ENCODE measurements at regions not wholly inside any gene's neighbourhood (a gene's known extent, or its start where the extent isn't known, plus 50 kb on each side); places are given as distances from the start of the nearest gene placed in this dataset.

DNA sequence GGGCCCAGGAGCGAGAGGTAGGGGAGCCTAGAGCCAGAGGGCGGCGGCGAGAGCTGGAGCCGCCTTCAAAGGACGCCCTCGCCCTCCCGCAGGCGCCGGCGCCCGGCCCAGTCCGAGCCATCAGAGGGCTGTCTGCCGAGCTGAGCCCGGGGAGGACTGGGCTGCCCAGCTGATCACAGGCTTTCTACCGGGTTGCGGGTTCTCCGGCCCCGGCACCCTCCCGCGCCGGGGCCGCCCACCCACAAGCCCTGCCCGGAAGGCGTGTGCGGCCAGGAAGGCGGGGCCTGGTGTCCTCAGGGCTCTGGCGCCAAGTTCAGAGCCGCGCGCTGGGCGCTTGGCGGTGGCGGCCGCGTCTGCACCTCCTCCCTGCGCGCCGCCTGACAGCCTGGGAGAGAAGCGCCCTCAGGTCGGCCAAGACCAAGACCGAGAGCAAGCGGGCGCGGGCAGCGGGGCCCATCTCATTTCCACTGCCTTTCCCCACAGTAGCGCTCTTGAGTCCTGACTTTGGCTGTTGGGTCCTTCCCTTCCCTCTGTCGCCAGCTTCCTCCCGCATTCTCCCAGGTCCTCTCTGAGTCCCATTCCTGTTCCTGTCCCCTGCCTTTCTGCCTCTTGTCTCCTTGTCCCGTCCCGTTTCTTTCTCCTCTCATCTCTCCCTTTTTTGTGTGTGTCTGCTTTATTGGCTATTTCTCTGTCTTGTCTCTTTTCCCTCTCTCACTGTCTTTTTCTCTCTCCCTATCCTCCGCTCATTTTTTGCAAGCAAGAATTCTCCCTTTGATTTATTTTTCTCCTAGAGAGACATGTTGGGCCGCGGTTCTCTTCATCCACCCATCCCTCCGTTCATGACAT lies 60.6 kb upstream of the MSMB start (continued):
- TF ChIP-seq, protein P1, sequence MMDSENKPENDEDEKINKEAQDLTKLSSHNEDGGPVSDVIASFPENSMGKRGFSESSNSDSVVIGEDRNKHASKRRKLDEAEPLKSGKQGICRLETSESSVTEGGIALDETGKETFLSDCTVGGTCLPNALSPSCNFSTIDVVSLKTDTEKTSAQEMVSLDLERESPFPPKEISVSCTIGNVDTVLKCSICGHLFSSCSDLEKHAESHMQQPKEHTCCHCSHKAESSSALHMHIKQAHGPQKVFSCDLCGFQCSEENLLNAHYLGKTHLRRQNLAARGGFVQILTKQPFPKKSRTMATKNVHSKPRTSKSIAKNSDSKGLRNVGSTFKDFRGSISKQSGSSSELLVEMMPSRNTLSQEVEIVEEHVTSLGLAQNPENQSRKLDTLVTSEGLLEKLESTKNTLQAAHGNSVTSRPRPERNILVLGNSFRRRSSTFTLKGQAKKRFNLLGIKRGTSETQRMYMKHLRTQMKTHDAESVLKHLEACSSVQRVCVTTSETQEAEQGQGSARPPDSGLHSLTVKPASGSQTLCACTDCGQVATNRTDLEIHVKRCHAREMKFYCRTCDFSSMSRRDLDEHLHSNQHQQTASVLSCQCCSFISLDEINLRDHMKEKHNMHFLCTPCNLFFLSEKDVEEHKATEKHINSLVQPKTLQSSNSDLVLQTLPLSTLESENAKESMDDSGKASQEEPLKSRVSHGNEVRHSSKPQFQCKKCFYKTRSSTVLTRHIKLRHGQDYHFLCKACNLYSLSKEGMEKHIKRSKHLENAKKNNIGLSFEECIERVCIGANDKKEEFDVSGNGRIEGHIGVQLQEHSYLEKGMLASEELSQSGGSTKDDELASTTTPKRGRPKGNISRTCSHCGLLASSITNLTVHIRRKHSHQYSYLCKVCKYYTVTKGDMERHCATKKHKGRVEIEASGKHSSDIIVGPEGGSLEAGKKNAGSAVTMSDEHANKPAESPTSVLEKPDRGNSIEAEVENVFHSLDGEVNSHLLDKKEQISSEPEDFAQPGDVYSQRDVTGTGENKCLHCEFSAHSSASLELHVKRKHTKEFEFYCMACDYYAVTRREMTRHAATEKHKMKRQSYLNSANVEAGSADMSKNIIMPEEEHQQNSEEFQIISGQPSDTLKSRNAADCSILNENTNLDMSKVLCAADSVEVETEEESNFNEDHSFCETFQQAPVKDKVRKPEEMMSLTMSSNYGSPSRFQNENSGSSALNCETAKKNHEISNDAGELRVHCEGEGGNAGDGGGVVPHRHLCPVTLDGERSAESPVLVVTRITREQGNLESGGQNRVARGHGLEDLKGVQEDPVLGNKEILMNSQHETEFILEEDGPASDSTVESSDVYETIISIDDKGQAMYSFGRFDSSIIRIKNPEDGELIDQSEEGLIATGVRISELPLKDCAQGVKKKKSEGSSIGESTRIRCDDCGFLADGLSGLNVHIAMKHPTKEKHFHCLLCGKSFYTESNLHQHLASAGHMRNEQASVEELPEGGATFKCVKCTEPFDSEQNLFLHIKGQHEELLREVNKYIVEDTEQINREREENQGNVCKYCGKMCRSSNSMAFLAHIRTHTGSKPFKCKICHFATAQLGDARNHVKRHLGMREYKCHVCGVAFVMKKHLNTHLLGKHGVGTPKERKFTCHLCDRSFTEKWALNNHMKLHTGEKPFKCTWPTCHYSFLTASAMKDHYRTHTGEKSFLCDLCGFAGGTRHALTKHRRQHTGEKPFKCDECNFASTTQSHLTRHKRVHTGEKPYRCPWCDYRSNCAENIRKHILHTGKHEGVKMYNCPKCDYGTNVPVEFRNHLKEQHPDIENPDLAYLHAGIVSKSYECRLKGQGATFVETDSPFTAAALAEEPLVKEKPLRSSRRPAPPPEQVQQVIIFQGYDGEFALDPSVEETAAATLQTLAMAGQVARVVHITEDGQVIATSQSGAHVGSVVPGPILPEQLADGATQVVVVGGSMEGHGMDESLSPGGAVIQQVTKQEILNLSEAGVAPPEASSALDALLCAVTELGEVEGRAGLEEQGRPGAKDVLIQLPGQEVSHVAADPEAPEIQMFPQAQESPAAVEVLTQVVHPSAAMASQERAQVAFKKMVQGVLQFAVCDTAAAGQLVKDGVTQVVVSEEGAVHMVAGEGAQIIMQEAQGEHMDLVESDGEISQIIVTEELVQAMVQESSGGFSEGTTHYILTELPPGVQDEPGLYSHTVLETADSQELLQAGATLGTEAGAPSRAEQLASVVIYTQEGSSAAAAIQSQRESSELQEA (IDR thresholded peaks at IDR 0.05; ENCODE audit: low read depth): no peak; the same call in 1 of the 2 replicates
- TF ChIP-seq MTF1 (CRISPR knock-in tag; IDR thresholded peaks at IDR 0.05; ENCODE audit: borderline replicate concordance) (no peak), PHF8 (IDR thresholded peaks at IDR 0.05; ENCODE audit: borderline replicate concordance, low read length) (peak; percentile 34; the same call in 1 of the 2 replicates), DACH1 (IDR thresholded peaks at IDR 0.05; ENCODE audit: partially characterized antibody) (no peak), ETS2 (tag; IDR thresholded peaks at IDR 0.05; ENCODE audit: borderline replicate concordance, poor library complexity, severe bottlenecking) (no peak), ARID2 (IDR thresholded peaks at IDR 0.05) (peak; percentile 71; the same call in 1 of the 2 replicates), POLR3G (IDR thresholded peaks at IDR 0.05; ENCODE audit: extremely low read depth, insufficient read length, insufficient replicate concordance) (no peak), U2AF1 (optimal IDR thresholded peaks at IDR 0.05; ENCODE audit: low read depth, low read length) (no peak), STAG1 (CRISPR knock-in tag; IDR thresholded peaks at IDR 0.05; ENCODE audit: borderline replicate concordance) (no peak), ATF1 (CRISPR knock-in tag; IDR thresholded peaks at IDR 0.05) (no peak), ATF1 (tag; IDR thresholded peaks at IDR 0.05) (peak; percentile 64), HCFC1 (IDR thresholded peaks at IDR 0.05; ENCODE audit: low read depth, low read length) (no peak), HDGF (IDR thresholded peaks at IDR 0.05) (no peak)
- TF ChIP-seq, protein P2, sequence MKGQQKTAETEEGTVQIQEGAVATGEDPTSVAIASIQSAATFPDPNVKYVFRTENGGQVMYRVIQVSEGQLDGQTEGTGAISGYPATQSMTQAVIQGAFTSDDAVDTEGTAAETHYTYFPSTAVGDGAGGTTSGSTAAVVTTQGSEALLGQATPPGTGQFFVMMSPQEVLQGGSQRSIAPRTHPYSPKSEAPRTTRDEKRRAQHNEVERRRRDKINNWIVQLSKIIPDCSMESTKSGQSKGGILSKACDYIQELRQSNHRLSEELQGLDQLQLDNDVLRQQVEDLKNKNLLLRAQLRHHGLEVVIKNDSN (CRISPR knock-in tag; IDR thresholded peaks at IDR 0.05): peak; percentile 42; the same call in 1 of the 2 replicates
- TF ChIP-seq, protein P3, sequence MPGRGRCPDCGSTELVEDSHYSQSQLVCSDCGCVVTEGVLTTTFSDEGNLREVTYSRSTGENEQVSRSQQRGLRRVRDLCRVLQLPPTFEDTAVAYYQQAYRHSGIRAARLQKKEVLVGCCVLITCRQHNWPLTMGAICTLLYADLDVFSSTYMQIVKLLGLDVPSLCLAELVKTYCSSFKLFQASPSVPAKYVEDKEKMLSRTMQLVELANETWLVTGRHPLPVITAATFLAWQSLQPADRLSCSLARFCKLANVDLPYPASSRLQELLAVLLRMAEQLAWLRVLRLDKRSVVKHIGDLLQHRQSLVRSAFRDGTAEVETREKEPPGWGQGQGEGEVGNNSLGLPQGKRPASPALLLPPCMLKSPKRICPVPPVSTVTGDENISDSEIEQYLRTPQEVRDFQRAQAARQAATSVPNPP (IDR thresholded peaks at IDR 0.05; ENCODE audit: borderline replicate concordance, insufficient read depth, insufficient read length): no peak
- TF ChIP-seq, protein P4, sequence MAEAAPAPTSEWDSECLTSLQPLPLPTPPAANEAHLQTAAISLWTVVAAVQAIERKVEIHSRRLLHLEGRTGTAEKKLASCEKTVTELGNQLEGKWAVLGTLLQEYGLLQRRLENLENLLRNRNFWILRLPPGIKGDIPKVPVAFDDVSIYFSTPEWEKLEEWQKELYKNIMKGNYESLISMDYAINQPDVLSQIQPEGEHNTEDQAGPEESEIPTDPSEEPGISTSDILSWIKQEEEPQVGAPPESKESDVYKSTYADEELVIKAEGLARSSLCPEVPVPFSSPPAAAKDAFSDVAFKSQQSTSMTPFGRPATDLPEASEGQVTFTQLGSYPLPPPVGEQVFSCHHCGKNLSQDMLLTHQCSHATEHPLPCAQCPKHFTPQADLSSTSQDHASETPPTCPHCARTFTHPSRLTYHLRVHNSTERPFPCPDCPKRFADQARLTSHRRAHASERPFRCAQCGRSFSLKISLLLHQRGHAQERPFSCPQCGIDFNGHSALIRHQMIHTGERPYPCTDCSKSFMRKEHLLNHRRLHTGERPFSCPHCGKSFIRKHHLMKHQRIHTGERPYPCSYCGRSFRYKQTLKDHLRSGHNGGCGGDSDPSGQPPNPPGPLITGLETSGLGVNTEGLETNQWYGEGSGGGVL (CRISPR knock-in tag; IDR thresholded peaks at IDR 0.05): no peak

Measured in K562 (cell line).